SK-N-SH (cell line): ENCODE measurements at regions not wholly inside any gene's neighbourhood (a gene's known extent, or its start where the extent isn't known, plus 50 kb on each side); places are given as distances from the start of the nearest gene placed in this dataset.
A peak's percentile ranks its signal among the peaks of the same experiment; 100 is the strongest.

Source experiments
- FOXJ3 ChIP-seq: sonication (generic); formaldehyde crosslinking; IDR thresholded peaks from 2 replicates; pipeline ENCODE4 v1.5.1; 2020; ENCODE audit warnings: mild to moderate bottlenecking, missing genetic modification reagents
- JUND ChIP-seq: IDR thresholded peaks from 2 replicates; pipeline ENCODE4 v1.4.0; 2012
- POLR2AphosphoS5 ChIP-seq: IDR thresholded peaks from 2 replicates; pipeline ENCODE4 v1.6.1; 2012; ENCODE audit warnings: low read depth, low read length
- RAD21 ChIP-seq: IDR thresholded peaks from 2 replicates; pipeline ENCODE4 v1.6.1; 2012; ENCODE audit warnings: mild to moderate bottlenecking, low read length
- TAF1 ChIP-seq: IDR thresholded peaks from 2 replicates; pipeline ENCODE4 v1.6.1; 2012; ENCODE audit warnings: low read depth, mild to moderate bottlenecking, low read length, moderate library complexity, borderline replicate concordance
- YY1 ChIP-seq: IDR thresholded peaks from 2 replicates; pipeline ENCODE4 v1.4.0; 2012; ENCODE audit warnings: low read depth, mild to moderate bottlenecking
- TF ChIP-seq, protein P1 (sequence below): fragments of 200-600 bp; sonication (generic); IDR thresholded peaks from 2 replicates; pipeline ENCODE4 v1.6.1; 2017; ENCODE audit warnings: antibody characterized with exemption, mild to moderate bottlenecking, moderate library complexity
- TF ChIP-seq, protein P2 (sequence below): fragments of 150-350 bp; IDR thresholded peaks from 2 replicates; pipeline ENCODE4 v1.6.1; 2017; ENCODE audit warnings: antibody characterized with exemption, low read length, low read depth, borderline replicate concordance

DNA sequence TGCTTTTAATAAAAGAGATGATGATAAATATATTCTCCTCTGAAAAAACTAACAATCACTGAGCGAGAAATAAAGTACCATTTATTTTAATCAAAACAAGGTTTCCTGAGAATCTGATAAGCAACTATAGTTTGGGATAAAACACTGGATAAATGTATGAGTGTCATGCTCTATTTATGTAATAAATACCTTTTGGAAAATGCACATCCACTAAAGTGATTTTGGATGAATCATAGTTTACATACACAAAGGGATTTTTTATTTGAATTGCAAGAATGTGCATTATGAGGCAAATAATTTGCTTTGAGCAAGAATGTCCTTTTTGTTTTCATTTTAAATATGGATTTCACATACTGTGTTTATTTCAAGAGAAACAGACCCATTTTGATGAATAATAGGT, 1483.5 kb downstream of the MRPL39 start:
- peak; percentile 31; the same call in 1 of the 2 replicates for TF ChIP-seq JUND
- TF ChIP-seq POLR2AphosphoS5: no peak
- TF ChIP-seq YY1: no peak
- no peak for TF ChIP-seq RAD21
- TF ChIP-seq, protein P1, sequence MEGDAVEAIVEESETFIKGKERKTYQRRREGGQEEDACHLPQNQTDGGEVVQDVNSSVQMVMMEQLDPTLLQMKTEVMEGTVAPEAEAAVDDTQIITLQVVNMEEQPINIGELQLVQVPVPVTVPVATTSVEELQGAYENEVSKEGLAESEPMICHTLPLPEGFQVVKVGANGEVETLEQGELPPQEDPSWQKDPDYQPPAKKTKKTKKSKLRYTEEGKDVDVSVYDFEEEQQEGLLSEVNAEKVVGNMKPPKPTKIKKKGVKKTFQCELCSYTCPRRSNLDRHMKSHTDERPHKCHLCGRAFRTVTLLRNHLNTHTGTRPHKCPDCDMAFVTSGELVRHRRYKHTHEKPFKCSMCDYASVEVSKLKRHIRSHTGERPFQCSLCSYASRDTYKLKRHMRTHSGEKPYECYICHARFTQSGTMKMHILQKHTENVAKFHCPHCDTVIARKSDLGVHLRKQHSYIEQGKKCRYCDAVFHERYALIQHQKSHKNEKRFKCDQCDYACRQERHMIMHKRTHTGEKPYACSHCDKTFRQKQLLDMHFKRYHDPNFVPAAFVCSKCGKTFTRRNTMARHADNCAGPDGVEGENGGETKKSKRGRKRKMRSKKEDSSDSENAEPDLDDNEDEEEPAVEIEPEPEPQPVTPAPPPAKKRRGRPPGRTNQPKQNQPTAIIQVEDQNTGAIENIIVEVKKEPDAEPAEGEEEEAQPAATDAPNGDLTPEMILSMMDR: no peak
- no peak for TF ChIP-seq FOXJ3 (CRISPR knock-in tag)
- TF ChIP-seq, protein P2, sequence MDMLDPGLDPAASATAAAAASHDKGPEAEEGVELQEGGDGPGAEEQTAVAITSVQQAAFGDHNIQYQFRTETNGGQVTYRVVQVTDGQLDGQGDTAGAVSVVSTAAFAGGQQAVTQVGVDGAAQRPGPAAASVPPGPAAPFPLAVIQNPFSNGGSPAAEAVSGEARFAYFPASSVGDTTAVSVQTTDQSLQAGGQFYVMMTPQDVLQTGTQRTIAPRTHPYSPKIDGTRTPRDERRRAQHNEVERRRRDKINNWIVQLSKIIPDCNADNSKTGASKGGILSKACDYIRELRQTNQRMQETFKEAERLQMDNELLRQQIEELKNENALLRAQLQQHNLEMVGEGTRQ: no peak
- no peak for TF ChIP-seq TAF1
